ENCODE measurements at regions not wholly inside any gene's neighbourhood (a gene's known extent, or its start where the extent isn't known, plus 50 kb on each side); places are given as distances from the start of the nearest gene placed in this dataset.

- TF ChIP-seq POLR2A (IDR thresholded peaks at IDR 0.05; ENCODE audit: borderline replicate concordance, extremely low read depth, insufficient read depth, insufficient read length) (no peak), ATF3 (IDR thresholded peaks at IDR 0.05) (no peak), CBX3 (IDR thresholded peaks at IDR 0.05; ENCODE audit: low read depth) (no peak), EZH2 (IDR thresholded peaks at IDR 0.05) (no peak), ZNF274 (IDR thresholded peaks at IDR 0.05; ENCODE audit: low read depth, low read length) (no peak), REST (IDR thresholded peaks at IDR 0.05; ENCODE audit: low read depth) (no peak)
These were observed 105.8 kb upstream of the TBX3 start for GRCh38 chr12:114789821-114790220.

Data from HCT116 (cell line).